ENCODE measurements at regions not wholly inside any gene's neighbourhood (a gene's known extent, or its start where the extent isn't known, plus 50 kb on each side); places are given as distances from the start of the nearest gene placed in this dataset.

- TF ChIP-seq CTCF (IDR thresholded peaks at IDR 0.05) (no peak), POLR2AphosphoS5 (IDR thresholded peaks at IDR 0.05) (no peak), POLR2A (IDR thresholded peaks at IDR 0.05) (no peak)
These were observed 608.3 kb upstream of the PCDH10 start for GRCh38 chr4:132540797-132541196.

All from prostate gland (tissue), 2 donors.